ENCODE measurements at regions not wholly inside any gene's neighbourhood (a gene's known extent, or its start where the extent isn't known, plus 50 kb on each side); places are given as distances from the start of the nearest gene placed in this dataset.

DNA sequence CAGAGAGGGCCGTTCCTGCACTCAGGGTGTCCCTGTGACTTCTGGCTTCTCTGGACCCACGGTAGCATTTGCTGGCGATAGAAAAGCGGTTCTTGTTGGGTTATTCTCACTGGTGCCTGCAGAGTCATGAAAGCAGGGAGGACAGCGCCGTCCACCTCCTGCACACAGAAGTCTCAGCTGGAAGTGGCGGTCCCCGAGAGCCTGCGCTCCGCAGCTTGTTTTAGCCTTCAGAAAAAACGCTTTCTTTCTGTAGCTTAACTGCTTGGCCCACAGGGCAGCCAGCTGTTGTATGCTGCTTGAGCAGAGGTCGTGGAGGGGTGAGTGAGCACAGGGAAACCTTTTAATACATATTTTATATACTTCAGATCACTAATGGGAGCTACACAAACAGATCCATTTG is 400.7 kb upstream of the FAT1 start:
- TF ChIP-seq KLF7 (tag by site-specific recombination; IDR thresholded peaks at IDR 0.05; ENCODE audit: borderline replicate concordance), result no peak
- no peak for TF ChIP-seq ZFHX2 (tag by site-specific recombination; conservative IDR thresholded peaks at IDR 0.05)
- TF ChIP-seq ELK4 (IDR thresholded peaks at IDR 0.05; ENCODE audit: borderline replicate concordance, low read depth, low read length), result no peak
- TF ChIP-seq KLF1 (tag by site-specific recombination; IDR thresholded peaks at IDR 0.05), result no peak
- TF ChIP-seq, protein P1, sequence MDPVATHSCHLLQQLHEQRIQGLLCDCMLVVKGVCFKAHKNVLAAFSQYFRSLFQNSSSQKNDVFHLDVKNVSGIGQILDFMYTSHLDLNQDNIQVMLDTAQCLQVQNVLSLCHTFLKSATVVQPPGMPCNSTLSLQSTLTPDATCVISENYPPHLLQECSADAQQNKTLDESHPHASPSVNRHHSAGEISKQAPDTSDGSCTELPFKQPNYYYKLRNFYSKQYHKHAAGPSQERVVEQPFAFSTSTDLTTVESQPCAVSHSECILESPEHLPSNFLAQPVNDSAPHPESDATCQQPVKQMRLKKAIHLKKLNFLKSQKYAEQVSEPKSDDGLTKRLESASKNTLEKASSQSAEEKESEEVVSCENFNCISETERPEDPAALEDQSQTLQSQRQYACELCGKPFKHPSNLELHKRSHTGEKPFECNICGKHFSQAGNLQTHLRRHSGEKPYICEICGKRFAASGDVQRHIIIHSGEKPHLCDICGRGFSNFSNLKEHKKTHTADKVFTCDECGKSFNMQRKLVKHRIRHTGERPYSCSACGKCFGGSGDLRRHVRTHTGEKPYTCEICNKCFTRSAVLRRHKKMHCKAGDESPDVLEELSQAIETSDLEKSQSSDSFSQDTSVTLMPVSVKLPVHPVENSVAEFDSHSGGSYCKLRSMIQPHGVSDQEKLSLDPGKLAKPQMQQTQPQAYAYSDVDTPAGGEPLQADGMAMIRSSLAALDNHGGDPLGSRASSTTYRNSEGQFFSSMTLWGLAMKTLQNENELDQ (tag by site-specific recombination; IDR thresholded peaks at IDR 0.05; ENCODE audit: low read depth), result no peak
- TF ChIP-seq ZNF140 (tag by site-specific recombination; IDR thresholded peaks at IDR 0.05), result no peak
- no peak for TF ChIP-seq REST (tag by site-specific recombination; IDR thresholded peaks at IDR 0.05)

All from HEK293 (cell line).